ENCODE measurements at regions not wholly inside any gene's neighbourhood (a gene's known extent, or its start where the extent isn't known, plus 50 kb on each side); places are given as distances from the start of the nearest gene placed in this dataset.
A peak's percentile ranks its signal among the peaks of the same experiment; 100 is the strongest.

- in situ Hi-C loops (cut with MboI; ENCODE audit: low pct_unique_long_range_greater_than_20kb, low sequenced_read_pairs) = no loop called here
- DNase-seq = no peak
Observed at GRCh38 chr12:108053512-108053911, 75.6 kb upstream of the WSCD2 start.

GRCh38 chr12:108054496-108054895, 74.6 kb upstream of the WSCD2 start:
- in situ Hi-C loops (cut with MboI; ENCODE audit: low pct_unique_long_range_greater_than_20kb, low sequenced_read_pairs) = no loop called here
- DNase-seq = no peak

GRCh38 chr12:108055141-108055540, 73.9 kb upstream of the WSCD2 start:
- in situ Hi-C loops (cut with MboI; ENCODE audit: low pct_unique_long_range_greater_than_20kb, low sequenced_read_pairs) = no loop called here
- DNase-seq = no peak

GRCh38 chr12:108060067-108060466, 69.0 kb upstream of the WSCD2 start:
- in situ Hi-C loops (cut with MboI; ENCODE audit: low pct_unique_long_range_greater_than_20kb, low sequenced_read_pairs) = no loop called here
- DNase-seq = no peak

GRCh38 chr12:108060903-108061302, 68.2 kb upstream of the WSCD2 start:
- in situ Hi-C loops (cut with MboI; ENCODE audit: low pct_unique_long_range_greater_than_20kb, low sequenced_read_pairs) = no loop called here
- no peak for DNase-seq

- in situ Hi-C loops (cut with MboI; ENCODE audit: low pct_unique_long_range_greater_than_20kb, low sequenced_read_pairs) = no loop called here
- peak; percentile 53 for DNase-seq
Observed at GRCh38 chr12:108063192-108063591, 65.9 kb upstream of the WSCD2 start.

- no peak for DNase-seq
- in situ Hi-C loops (cut with MboI; ENCODE audit: low pct_unique_long_range_greater_than_20kb, low sequenced_read_pairs) = no loop called here
Observed at GRCh38 chr12:108065069-108065468, 64.0 kb upstream of the WSCD2 start.

- in situ Hi-C loops (cut with MboI; ENCODE audit: low pct_unique_long_range_greater_than_20kb, low sequenced_read_pairs) = no loop called here
- no peak for DNase-seq
Observed at GRCh38 chr12:108066583-108067577, 62.2 kb upstream of the WSCD2 start.

GRCh38 chr12:108069651-108070165, 59.4 kb upstream of the WSCD2 start:
- in situ Hi-C loops (cut with MboI; ENCODE audit: low pct_unique_long_range_greater_than_20kb, low sequenced_read_pairs) = no loop called here
- no peak for DNase-seq

- no peak for DNase-seq
- in situ Hi-C loops (cut with MboI; ENCODE audit: low pct_unique_long_range_greater_than_20kb, low sequenced_read_pairs) = no loop called here
Observed at GRCh38 chr12:108075561-108075960, 53.5 kb upstream of the WSCD2 start.

- DNase-seq = no peak
- in situ Hi-C loops (cut with MboI; ENCODE audit: low pct_unique_long_range_greater_than_20kb, low sequenced_read_pairs) = no loop called here
Observed at GRCh38 chr12:108076556-108076955, 52.5 kb upstream of the WSCD2 start.

GRCh38 chr12:108078428-108078827, 50.7 kb upstream of the WSCD2 start:
- no peak for DNase-seq
- in situ Hi-C loops (cut with MboI; ENCODE audit: low pct_unique_long_range_greater_than_20kb, low sequenced_read_pairs) = no loop called here
